SH-SY5Y (cell line): ENCODE measurements at regions not wholly inside any gene's neighbourhood (a gene's known extent, or its start where the extent isn't known, plus 50 kb on each side); places are given as distances from the start of the nearest gene placed in this dataset.
A peak's percentile ranks its signal among the peaks of the same experiment; 100 is the strongest.

Experiments used
- GATA2 ChIP-seq: IDR thresholded peaks from 2 replicates; pipeline ENCODE4 v1.6.1; 2011; ENCODE audit warnings: mild to moderate bottlenecking, low read depth, low read length
- GATA3 ChIP-seq: IDR thresholded peaks from 2 replicates; pipeline ENCODE4 v1.6.1; 2011; ENCODE audit warnings: low read depth, mild to moderate bottlenecking, low read length, moderate library complexity

DNA sequence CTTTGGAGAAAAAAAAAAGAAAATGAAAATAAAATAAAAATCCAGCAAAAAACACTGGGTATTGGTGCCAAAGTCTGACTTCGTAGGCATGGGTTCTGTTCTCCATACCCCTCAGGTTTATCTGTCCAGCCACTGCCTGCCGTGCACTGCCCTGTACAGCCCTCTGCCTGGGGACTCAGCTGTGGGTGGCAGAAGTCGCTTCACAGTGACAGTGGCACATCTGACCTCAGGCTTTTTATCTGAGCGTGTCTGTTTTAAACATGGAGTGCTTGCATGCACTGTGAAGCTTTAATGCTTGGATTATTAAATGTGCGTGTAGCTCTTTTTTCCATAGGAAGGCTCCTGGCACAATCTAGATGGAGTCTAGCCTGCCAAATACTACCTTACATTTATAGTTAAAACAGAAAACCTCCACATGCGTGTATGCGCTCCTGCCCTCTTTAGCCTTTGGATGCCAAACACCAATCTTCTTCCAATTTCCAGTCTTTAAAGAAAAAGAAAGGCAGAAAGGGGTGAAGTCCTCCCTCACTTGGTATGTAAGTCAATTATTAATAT is 375.5 kb downstream of the UTRN start:
- TF ChIP-seq GATA3 (no peak), GATA2 (peak; percentile 52)

DNA sequence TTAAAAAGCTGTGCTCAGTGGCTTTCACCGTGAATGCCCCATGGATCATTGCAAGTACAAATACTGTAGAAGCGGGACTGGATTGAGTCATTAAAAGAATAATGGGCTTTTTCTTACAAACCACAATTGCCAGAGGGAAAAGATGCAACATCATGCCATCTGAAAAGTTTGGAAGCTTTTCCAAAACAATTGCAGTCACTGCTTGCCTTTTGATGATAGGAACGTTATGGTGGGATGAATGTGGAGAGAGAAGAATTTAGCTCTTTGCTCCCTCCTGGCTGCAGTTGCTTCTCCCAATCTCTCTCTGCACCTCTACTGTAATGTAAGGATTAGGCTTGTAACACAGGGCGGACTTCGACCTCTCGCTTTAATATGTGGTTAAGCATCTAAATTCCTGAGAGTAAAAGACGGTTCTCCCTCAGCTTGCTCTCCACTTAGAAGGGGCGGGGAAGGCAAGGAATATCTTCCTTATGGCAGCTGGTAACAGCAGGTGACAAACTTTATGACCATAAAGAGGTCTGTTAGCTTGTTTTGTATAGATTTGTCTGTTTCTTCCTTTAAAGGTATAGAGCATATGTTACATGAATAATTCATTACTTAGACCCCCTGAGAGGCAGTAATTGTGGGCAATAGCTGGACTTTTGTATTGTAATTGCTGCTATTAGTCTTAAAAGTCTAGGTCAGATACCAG is 376.1 kb downstream of the UTRN start:
- TF ChIP-seq GATA3 (no peak), GATA2 (no peak)

DNA sequence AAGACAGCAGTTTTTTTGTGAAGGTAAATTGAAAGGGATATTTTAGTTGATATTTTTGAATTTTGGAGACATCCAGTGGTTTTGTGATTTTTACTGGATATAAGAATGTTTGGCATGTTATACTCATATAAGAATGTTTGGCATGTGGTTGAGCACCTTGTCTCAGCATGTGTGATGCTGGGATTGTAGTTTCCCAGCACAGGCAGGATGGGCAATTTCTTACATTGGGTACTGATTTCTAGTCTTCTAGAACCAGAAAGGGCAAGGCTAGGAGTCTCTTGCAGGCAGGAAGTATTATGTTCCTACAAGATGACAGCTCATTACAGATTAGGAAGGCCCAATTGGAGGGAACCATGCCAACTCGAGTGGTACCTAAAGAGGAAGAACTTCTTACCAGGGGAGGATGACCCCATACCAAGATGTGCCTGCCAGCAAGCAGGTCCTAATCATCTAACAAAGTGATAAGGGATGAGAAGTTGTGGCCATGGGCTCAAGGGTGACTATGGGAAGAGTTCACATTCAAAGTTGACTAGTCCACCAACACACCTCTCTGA is 377.8 kb downstream of the UTRN start:
- TF ChIP-seq GATA2: no peak

DNA sequence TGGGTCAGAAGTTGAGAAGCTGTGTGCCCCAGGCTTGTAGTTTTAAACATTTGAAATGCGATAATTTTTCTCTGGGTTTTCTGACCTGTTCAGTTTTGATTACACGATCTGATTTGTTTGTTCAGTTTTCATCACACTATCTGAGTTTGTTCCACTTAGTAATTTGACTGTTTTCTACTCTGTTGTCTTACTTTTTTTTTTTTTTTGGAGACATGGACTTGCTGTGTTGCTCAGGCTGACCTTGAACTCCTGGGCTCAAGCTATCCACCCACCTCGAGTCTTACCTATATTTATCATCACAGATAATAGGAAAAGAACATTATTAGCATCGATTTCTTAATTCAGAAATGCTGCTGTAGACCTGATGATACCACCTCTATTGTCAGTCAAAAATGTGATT is 379.1 kb downstream of the UTRN start:
- TF ChIP-seq GATA2 (no peak), GATA3 (no peak)

DNA sequence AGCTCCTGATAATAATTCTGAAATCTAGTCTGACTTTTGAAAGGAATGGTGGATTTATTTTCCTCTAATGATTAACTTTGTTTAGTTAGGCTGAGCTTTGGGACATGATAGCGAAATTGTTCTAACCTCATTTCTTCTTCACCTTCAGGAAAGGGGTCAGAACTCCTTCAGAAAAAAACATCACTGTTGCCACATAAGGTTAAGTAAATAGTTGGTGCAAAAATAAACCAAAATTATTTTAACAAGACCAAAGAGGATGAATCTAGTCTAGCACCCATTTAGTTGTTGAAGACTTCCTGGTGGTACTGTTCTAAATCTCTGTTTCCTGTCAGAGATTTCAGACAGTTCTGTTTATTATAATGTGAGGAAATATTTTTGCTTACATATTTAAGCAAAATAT is 379.8 kb downstream of the UTRN start:
- TF ChIP-seq GATA3 (no peak), GATA2 (no peak)

DNA sequence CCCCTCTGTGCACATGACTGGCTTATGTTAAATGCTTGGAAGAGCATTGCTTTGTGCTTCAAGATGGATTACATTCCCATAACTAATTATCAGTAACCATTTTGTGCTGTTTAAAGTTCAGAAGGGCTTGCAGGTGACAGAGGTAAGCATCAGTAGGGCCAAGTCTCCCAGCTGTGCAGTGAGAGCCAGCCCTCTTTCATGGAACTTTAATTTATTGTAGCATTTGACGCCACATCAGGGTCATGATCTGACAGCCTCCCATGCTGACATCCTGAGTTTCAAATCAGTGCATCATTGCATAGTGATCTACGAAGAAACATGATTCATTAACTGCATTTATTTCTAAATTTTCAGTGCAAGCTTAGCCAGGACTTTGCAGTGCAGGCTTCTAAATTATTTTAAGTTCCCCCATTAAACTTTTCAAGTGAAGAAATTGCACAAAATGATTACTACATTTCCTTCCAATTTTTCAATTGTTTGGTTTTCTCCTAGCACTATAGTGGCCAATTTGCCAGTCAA is 380.9 kb downstream of the UTRN start:
- TF ChIP-seq GATA3: no peak
- no peak for TF ChIP-seq GATA2

DNA sequence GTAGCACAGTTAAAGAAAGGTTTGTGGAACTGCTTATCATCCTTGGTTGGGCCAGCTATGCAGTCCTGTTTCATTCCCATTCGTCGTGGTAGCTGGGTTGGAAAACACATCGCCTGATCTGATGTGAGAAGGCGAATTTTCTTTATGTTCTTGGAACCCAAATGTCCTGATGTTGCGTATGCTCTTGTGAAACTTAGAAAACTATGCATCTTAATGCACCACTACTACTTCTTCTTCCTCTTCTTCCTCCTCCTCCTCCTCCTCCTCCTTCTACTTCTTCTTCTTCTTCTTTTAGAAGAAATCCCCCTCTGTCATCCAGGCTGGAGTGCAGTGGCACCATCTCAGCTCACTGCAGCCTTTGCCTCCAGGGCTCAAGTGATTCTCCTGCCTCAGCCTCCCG is 381.6 kb downstream of the UTRN start:
- no peak for TF ChIP-seq GATA2
- no peak for TF ChIP-seq GATA3

DNA sequence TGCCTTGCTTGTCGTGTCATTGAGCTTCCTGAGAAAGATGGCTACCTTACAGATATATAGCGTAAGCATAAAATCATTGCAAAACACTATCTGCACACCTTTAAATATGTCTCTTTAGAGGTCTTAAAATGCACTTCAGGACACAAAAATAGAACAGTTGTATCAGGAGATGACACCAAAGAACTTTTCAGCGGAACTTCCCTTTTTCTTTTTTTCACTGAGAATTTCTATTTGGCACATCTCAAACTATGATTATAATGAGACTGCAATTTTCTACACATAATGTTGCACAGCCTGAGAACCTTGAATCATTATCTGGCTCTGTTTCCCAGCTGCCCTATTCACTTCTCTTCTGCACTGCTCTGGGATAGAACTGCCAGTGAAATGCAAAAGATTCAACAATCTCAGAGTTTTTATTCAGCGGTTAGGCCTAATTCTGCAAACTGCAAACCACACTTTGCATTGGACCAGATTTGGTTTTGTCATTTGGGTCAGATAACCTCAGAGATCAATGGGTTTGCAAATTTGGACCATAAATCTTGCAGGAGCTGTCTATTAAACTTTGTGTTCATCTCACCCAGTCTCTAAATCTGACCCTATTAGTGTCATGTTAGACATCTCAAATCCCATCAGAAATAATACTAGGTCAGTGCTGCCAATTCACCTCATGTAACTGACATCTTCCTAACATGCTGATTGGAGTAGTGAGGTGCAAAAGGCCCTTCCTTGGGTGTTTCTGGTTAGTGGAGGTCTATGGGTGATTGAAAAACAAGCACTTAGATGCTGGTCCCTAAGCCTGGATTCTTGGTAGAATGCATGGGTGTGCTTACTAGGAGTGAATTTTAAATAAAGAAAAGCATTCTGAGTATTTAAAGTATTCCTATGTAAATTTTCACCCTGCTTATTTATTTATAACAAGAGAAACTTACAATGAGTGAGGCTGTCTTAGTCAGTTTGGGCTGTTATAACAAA is 382.7 kb downstream of the UTRN start:
- no peak for TF ChIP-seq GATA2
- TF ChIP-seq GATA3: no peak

DNA sequence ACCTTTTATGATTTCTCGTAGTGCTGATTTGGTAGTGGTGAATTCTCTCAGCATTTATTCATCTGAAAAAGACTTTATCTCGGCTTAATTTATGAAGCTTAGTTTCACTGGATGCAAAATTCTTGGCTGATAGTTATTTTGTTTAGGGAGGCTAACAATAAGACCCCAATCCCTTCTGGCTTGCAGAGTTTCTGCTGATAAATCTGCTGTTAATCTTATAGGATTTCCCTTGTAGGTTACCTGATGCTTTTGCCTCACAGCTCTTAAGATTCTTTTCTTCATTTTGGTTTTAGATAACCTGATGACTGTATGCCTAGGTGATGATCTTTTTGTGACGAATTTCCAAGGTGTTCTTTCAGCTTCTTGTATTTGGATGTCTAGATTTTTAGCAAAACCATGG is 388.7 kb downstream of the UTRN start:
- TF ChIP-seq GATA3 (no peak), GATA2 (no peak)

DNA sequence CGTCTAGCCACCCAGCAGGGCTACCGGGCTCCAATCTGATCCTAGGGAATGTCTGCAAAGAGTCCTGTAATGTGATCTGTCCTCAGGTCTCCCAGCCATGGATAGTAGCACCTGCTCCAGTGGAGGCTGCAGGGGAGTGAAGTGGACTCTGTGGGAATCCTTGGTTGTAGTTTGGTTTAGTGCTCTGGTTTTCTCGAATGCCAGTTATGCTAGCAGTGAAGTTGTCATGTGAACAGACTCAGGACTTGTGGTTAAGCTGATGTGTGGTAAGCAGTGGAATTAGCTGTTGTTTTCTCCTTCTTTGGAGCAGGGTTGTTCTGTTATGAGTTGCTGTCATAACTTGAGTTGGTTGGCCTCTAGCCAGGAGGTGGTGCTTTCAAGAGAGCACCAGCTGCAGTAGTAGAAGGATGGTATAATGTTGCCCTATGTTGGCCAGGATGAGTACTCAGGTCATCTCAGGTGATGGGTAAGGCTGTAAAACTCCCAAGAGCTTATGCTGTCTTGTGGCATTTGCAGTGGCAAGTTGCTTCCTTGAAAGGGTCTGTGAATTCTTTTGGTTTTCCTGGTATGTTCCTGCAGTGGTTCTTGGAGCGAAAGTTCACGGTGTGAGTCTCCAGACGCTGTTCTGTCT is 390.2 kb downstream of the UTRN start:
- TF ChIP-seq GATA3 (no peak), GATA2 (no peak)

DNA sequence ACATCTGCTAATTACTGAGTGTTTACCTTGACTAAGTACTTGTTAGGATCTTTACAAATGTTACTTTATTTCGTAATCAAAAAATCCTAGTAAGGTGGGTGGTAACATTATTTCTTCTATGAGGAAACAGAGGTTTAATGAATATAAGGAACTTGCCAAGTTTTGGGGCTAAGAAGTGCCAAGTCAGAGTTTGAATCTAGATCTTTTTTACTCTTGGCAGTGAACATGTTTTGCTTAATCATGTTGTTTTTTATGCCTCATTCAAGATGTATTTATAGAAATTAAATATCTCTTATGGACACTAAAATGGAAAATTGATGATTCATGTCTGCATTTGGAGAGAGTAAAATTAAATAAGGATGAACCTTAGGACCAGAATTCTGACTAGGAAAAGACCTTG is 393.7 kb downstream of the UTRN start:
- TF ChIP-seq GATA2 (no peak), GATA3 (no peak)

DNA sequence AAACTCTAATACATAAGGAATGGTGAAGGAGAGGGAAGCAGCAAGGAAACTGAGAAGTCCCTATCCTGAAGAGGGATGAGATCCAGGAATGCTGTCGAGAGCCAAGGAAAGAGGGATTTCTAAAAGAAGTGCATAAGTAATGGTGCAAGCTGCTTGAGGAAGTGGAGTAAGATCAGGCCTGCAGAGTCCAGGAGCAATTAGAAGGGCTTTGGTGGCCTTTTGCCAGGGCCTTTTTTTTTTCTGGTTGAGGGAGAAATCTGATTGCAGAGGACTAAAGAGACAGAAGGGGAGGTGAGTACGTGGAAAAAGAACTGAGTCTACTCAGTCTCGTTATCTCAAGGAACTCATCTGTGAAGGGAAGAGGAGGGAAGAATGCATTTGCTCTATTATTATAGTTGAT is 396.2 kb downstream of the UTRN start:
- TF ChIP-seq GATA3: no peak
- TF ChIP-seq GATA2: no peak

DNA sequence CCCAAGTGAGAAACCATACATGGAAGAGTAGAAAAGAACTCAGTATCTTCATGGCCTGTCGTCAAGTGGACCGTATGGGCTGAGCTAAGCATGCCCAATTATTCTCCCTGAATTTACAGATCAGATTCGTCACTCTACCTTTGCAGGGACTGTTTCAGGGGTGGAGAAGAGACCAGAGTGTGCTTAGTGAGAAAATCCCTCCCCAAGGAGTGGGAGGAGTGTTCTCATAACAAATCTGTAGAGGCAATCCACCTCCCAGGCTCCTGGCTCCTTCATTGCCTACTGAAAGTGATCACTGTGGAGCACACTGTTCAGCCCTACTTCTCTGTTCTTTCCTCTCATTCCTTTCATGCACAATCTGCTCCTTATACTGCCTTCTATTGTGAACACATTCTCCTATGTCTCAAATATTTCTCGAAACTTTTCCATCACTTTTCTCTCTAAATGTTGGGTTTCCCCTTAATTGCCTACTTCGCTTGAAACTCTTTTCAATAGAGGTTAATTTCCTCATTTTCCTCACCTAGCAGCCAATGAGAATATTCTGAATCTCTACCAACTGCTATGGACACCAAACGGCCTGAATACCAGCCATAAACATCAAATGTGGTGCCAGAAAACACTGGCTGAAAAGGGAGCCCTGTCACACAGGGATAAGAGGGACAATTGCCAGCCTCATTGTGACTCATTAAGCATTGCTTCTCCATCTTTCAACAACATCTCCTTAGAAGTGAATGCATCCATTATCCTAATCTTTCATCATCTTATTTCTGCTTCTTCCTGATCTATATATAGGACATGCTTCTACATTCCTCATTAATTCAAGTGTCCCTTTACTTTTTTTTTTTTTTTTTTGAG is 398.3 kb downstream of the UTRN start:
- TF ChIP-seq GATA3: no peak
- no peak for TF ChIP-seq GATA2
